Ramos (cell line): ENCODE measurements at regions not wholly inside any gene's neighbourhood (a gene's known extent, or its start where the extent isn't known, plus 50 kb on each side); places are given as distances from the start of the nearest gene placed in this dataset.

ENCODE experiments used
- in situ Hi-C: fragments of 300-500 bp; cut with MboI; formaldehyde crosslinking; loops from one replicate; pipeline ENCODE4 v1.14.3; 2022; ENCODE audit warnings: low sequenced_read_pairs; ENCODE audit not compliant: unreplicated experiment

GRCh38 chr12:34289431-34290380 lies 267.4 kb downstream of the ALG10 start:
- in situ Hi-C loops, result no loop called here

DNA sequence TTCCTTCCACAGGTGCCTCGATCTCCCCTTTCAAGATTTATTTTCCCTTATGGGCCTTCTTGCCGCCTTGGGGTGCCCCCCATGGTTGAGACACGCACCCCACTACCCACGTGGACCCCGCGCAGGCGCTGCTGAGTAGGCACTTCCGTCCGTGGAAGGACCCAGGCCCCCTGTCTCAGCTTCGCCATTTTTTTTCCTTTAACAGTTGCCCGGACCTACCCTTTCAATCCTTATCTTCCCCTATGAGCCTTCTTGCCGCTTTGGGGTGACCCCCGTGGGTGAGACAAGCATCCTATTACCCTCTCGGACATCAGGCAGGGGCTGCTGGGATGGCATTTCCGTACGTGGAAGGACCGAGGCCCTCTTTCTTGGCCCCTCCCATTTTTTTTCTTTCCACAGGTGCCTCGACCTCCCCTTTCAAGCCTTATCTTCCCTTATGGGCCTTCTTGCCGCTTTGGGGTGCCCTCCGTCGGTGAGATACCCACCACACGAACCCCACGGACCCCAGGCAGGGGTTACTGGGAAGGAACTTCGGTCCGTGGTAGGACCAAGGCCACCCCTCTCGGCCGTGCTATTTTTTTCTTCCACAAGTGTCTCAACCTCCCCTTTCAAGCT lies 268.2 kb downstream of the ALG10 start:
- in situ Hi-C loops, result no loop called here

DNA sequence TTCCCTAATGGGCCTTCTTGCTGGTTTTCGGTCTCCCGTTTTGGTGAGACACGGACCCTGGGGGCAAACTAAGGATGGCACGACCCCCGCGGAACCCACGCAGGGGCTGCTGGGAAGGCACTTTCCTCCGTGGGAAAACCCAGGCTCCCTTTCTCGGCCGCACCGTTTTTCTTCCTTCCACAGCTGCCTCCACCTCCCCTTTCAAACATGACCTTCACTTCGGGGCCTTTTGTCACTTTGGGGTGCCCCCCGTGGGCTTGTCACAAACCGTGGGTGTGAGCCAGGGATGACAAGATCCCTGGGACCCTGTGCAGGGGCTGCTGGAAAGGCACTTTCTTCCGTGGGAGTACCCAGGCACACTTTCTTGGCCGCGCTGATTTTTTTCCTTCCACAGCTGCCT lies 268.7 kb downstream of the ALG10 start:
- in situ Hi-C loops, result no loop called here

DNA sequence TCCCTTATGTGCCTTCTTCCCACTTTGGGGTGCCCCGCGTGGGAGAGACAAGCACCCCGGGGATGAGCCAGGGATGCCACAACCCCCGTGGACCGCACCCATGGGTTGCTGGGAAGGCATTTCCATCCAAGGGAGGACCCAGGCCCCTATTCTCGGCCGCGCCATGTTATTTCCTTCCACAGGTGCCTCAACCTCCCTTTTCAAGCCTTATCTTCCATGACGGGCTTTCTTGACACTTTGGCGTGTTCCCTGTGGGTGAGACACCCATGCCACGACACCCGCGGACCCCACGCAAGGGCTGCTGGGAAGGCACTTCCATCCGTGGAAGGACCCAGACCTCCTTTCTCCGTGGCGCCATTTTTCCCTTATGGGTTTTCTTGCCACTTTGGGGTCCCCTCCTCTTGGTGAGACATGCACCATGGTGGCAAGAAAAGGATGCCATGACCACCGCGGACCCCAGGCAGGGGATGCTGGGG lies 269.2 kb downstream of the ALG10 start:
- in situ Hi-C loops, result no loop called here

DNA sequence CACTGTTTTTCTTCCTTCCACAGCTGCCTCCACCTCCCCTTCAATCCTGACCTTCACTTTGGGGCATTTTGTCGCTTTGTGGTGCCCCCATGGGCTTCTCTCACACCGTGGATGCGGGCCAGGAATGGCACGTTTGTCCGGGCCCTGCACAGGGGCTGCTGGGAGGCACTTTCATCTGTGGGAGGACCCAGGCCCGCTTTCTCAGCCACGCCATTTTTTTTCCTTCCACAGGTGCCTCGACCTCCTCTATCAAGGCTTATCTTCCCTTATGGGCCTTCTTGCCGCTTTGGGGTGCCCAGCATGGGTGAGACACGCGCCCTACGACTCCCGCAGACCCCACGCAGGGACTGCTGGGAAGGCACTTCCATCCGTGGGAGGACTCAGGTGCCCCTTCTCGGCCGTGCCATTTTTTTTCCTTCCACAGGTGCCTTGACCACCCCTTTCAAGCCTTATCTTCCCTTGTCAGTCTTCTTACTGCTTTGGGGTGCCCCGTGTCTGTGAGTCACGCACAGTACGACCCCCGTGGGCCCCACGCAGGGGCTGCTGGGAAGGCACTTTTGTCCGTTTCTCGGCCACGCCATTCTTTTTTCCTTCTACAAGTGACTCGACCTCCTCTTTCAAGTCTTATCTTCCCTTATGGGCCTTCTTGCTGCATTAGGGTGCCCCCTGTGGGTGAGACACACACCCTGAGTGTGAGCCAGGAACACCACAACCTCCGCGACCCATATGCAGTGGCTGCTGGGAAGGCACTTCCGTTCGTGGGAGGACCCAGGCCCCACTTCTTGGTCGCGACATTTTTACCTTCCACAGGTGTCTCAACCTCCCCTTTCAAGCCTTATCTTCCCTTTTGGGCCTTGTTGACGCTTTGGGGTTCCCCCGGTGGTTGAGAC lies 270.7 kb downstream of the ALG10 start:
- in situ Hi-C loops, result no loop called here

DNA sequence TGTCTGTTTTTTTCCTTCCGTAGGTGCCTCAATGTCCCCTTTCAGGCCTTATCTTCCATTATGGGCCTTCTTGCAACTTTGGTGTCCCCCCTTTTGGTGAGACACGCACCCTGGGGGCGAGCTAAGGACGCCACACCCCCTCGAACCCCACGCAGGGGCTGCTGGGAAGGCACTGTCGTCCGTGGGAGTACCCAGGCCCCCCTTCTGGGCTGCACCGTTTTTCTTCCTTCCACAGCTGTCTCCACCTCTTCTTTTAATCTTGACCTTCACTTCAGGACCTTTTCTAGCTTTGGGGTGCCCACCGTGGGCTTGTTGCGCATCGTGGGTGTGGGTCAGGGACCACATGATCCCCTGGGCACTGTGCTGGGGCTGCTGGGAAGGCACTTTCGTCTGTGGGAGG lies 271.8 kb downstream of the ALG10 start:
- in situ Hi-C loops, result no loop called here

GRCh38 chr12:34294671-34295365 lies 272.5 kb downstream of the ALG10 start:
- in situ Hi-C loops, result no loop called here

DNA sequence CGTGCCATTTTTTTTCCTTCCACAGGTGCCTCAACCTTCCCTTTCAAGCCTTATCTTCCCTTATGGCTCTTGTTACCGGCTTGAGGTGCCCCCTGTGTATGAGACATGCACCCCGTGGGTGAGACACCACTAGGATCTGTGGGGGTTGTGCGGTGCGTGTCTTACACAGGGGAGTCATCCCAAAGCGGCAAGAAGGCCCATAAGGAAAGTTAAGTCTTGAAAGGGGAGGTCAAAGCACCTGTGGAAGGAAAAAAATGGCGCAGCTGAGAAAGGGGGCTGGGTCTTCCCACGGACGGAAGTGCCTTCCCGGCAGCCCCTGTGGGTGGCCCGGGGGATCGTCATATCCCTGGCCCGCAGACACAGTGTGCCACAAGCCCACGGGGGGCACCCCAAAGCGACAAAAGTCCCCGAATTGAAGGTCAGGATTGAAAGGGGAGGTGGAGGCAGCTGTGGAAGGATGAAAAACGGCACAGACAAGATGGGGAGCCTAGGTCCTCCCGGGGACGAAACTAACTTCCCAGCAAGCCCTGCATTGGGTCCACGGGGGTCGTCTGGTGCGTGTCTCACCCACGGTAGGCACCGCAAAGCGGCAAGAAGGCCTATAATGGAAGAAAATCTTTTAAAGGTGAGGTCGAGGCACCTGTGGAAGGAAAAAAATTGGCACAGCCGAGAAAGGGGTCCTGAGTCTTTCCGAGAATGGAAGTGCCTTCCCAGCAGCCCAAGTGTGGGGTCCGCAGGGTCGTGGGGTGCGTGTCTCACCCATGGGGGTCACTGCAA lies 273.3 kb downstream of the ALG10 start:
- in situ Hi-C loops, result no loop called here

DNA sequence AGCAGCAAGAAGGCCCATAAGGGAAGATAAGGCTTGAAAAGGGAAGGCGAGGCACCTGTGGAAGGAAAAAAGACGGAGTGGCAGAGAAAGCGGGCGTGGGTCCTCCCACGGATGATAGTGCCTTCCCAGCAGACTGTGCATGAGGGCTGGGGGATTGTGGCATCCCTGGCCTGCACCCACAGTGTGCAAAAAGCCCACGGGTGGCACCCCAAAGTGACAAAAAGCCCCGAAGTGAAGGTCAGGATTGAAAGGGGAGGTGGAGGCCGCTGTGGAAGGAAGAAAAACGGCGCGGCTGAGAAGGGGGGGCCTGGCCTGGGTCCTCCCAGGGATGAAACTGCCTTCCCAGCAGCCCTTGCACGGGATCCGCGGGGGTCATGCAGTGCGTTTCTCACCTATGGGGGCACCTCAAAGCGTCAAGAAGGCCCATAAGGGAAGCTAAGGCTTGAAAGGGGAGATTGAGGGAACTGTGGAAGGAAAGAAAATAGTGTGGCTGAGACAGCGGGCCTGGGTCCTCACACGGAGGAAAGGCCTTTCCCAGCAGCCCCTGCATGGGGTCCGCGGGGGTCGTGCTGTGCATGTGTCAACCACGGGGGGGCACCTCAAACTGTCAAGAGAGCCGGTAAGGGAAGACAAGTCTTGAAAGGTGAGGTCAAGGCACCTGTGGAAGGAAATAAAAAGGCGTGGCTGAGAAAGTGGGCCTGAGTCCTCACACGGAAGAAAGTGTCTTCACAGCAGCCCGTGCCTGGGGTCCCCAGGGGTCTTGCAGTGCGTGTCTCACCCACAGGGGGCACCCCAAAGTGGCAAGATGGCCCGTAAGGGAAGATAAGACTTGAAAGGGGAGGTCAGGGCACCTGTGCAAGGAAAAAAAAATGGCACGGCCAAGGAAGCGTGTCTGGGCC lies 274.1 kb downstream of the ALG10 start:
- in situ Hi-C loops, result no loop called here

GRCh38 chr12:34297126-34297789 lies 275.0 kb downstream of the ALG10 start:
- in situ Hi-C loops, result no loop called here

GRCh38 chr12:34297790-34298164 lies 275.5 kb downstream of the ALG10 start:
- in situ Hi-C loops, result no loop called here

DNA sequence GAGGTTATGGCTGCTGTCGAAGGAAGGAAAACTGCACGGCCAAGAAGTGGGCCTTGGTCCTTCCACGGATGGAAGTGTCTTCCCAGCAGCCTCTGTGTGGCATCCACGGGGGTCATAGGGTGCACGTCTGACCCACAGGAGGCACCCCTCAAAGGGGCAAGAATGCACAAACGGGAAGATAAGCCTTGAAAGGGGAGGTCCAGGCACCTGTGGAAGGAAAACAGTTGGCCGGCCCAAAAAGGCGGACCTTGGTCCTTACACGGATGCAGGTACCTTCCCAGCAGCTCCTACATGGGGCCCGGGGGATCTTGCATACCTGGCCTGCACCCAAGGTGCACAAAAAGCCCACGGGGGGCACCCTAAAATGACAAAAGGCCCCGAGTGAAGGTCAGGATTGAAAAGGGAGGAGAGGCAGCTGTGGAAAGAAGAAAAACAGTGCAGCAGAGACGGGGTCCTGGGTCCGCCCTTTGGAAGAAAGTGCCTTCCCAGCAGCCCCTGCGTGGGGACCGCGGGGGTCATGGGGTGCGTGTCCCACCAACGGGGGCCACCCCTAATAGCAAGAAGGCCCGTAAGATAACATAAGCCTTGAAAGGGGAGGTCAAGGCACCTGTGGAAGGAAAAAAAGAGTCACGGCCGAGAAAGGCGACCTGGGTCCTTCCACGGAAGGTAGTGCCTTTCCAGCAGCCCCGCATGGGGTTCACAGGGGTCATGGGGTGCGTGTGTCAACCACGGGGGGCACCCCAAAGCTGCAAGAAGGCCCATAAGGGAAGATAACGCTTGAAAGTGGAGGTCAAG lies 276.1 kb downstream of the ALG10 start:
- in situ Hi-C loops, result no loop called here

- in situ Hi-C loops, result no loop called here
Observed at GRCh38 chr12:34298971-34299801, 276.9 kb downstream of the ALG10 start.

DNA sequence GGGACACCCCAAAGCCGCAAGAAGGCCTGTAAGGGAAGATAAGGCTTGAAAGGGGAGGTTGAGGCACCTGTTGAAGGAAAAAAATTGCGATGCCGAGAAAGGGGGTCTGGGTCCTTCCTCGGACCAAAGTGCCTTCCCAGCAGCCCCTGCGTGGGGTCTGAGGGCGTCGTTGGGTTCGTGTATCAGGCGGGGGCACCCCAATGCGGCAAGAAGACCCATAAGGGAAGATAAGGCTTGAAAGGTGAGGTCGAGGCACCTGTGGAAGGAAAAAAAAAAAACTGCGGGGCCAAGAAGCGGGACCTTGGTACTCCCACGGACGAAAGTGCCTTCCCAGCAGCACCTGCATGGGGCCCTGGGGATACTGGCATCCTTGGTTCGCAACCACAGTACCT lies 277.5 kb downstream of the ALG10 start:
- in situ Hi-C loops, result no loop called here

DNA sequence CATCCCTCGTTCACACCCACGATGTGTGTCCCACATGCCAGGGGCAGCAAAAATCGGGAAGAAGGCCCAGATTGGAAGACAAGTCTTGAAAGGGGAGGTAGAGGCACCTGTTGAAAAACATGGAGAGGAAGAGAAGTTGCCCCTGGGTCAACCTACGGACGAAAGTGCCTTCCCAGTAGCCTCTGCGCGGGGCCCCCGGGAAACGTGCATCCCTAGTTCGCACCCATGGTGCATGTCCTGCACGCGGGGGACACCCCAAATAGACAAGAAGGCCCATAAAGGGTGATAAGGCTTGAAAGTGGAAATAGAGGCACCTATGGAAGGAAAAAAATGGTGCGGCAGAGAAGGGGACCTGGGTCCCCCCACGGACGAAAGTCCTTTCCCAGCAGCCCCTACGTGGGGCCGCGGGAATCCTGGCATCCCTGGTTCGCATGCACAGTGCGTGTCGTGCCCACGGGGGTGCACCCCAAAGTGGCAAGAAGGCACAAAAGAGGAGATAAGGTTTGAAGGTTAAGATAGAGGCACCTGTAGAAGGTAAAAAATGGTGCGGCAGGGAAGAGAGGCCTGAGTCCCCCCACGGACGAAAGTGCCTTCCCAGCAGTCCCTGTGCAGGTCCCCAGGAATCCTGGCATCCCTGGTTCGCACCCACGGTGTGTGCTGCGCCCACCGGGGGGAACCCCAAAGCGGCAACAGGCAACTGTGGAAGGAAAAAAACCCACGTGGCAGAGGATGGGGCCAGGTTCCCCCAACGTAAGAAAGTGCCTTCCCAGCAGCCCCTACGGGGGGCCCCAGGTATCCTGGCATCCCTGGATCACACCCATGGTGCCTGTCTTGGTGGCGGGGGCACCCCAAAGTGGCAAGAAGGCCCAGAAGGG lies 278.3 kb downstream of the ALG10 start:
- in situ Hi-C loops, result no loop called here
